ENCODE measurements at regions not wholly inside any gene's neighbourhood (a gene's known extent, or its start where the extent isn't known, plus 50 kb on each side); places are given as distances from the start of the nearest gene placed in this dataset.
A peak's percentile ranks its signal among the peaks of the same experiment; 100 is the strongest.
"Not testable (repeated sequence)": the region's sequence is repeated elsewhere in the genome, so short reads cannot be mapped to it uniquely, and the experiment has no call there.

GRCh38 chr3:5813521-5813920 lies 626.0 kb downstream of the EDEM1 start:
- no peak for DNase-seq

DNA sequence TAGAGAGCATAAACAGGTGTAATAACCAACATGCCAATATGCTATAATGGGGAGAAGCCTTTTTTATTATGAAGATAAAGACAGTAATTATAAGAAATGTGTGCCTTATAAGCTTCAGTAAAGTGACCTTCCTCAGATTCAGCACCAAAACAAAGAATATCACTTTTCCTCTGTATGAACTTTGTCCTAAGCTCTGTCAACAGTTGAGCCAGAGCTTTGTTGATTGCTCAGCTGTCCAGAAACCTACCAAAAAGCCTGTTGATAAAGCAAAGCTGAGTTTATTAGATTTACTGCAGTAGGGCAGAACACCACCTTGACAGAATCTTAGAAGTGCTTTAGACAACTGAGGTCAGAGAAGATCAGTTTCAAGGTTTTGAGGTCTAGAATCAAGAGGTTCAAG lies 635.3 kb downstream of the EDEM1 start:
- no peak for DNase-seq

GRCh38 chr3:5826467-5826866 lies 639.0 kb downstream of the EDEM1 start:
- DNase-seq: no peak

DNA sequence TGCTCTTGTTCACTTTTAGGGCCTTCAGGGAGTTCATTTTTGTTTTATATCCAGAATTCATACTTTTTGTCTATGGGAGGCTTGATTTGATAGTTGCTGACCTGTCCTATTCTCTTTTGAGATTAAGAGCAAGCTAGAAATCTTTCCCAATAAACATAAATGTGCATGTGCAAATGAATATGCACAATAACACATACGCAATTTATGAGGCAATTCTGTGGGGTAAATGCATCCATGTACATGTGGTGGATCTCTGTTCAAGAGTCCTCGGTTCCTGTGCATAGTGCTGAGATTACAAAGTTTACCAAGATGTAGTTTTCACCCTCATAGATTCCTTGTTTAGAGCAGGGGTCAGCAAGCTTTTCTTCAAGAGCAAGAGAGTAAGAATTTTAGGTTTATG lies 640.7 kb downstream of the EDEM1 start:
- no peak for DNase-seq

DNA sequence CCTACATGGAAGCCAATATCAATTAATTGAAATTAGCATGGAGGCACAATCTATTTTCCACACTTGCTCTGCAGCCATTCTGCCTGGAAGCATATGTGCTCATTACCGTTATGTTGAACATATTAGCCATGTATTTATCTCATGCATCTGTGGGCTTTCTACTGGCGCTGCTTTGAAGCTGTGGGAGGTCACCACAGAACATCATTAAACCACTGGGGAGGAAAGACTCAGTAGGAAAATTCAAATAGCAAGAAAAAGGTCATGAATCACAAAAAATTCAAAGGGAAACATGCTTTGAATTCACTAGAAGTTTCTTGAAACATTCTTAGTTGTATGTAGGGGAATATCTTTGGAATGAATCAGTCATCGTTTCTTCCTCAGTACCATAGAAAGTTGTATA lies 652.5 kb downstream of the EDEM1 start:
- peak; percentile 7 for DNase-seq

DNA sequence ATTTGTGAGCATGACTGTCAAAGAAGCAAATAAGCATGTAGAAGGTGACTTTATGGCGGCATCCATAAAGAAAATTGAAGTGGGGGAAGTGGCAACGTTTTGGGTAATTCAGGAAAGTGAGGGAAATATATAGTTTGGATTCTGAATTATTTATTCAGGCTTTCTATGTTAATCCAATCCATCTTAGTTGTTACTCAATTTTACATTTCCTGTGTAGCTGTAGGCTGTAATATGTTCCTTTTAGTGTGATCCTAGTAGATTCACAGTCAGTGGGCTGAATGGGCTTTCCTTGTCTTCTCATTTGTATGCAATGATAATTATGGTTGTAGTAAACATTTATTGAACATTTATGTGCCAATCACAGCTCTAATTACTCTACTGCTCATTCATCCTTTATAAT lies 654.1 kb downstream of the EDEM1 start:
- no peak for DNase-seq

DNA sequence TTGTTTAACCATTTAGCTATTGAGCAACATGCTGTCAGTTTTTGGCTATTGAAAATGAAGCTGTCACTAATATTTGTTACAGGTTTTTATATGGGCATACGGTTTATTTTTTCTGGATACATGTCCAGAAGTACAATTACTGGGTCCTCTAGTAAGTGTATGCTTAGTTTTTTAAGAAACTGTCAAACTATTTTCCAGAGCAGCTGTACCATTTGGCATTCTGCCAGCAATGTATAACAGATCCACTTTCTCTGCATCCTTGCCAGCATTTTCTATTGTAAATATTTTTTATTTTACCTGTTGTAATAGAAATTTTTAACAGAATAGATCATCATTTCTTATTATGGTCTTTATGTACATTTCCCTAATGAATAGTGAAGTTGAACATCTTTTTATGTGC lies 658.8 kb downstream of the EDEM1 start:
- no peak for DNase-seq

GRCh38 chr3:5861151-5861550 lies 673.6 kb downstream of the EDEM1 start:
- DNase-seq: no peak

- no peak for DNase-seq
Measured at GRCh38 chr3:5874931-5875341, 687.4 kb downstream of the EDEM1 start.

DNA sequence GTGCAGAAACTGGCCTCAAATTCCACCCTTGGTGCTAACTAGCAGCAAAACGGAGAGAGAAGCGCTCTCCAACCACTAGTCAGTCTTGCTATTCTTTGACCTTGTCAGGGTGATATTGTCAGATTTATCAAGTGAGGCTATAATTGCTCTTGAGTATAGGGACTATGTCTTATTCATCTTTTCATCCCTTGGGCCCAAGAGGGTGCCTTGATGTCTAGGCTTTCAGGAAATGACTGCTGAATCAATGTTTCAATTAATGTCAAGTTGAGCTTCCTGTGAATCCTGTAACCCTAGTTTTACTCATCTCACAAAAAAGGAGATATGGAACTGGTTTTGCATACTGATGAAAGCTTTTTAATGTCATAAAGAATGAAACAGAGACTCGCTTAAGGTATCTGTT lies 701.3 kb downstream of the EDEM1 start:
- no peak for DNase-seq

DNA sequence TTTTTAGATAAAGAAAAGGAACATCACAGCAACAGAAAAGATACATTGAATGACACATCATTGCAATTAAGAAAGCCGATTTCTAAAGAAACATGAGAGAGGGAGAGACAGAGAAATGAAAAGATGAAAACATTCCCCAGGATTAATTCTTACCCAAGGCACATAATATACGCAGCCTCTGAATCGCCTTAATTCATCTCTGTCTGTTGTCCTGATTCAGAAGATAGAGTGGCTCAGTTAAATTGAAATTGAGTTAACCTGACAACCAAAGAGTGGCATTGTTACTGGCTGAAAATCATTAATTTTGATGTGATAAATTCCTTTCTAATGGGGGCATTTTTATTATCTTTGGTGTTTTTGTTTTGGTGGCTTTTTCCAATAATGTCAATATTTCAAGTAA lies 701.9 kb downstream of the EDEM1 start:
- DNase-seq: no peak

DNA sequence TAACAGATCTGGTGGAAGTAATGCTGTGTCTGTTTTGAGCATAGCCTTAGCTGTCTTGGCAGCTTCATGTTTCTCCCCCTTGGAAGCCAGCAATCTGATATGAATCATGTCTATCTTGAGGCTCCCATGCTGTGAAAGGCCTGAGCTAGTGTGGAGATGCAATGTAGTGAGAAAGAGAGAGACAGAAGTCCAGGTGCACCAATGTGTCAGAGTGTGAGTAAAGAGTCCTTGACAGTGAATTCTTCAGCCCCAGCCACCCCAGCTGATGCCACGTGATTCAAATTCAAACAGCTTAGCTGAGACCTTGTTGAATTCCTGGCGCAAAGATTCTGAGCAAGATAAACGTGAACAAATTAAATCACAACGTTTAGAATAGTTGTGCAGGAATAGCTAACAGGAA lies 704.2 kb downstream of the EDEM1 start:
- DNase-seq: peak; percentile 10

DNA sequence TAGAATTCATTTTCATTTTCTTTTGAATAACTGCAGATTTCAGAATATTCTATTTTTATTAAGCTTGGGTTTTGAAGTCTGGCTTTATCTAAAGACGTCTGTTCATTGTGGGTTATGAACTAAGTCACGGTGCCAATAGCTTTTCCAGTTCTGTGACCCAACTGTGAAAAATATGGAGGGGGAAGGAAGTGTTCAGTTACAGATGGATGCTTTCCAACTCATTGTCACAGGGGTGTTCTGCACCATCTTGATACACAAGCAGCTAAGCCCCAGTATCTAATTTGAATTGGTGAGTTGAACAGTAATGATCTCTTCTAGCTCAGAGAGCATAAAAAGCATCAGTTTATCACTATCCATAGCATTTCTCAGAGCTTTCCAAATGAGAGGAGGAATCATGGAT lies 710.6 kb downstream of the EDEM1 start:
- no peak for DNase-seq

- no peak for DNase-seq
Measured at GRCh38 chr3:5899014-5899761, 711.7 kb downstream of the EDEM1 start.

GRCh38 chr3:5917932-5918331 lies 730.4 kb downstream of the EDEM1 start:
- no peak for DNase-seq

DNA sequence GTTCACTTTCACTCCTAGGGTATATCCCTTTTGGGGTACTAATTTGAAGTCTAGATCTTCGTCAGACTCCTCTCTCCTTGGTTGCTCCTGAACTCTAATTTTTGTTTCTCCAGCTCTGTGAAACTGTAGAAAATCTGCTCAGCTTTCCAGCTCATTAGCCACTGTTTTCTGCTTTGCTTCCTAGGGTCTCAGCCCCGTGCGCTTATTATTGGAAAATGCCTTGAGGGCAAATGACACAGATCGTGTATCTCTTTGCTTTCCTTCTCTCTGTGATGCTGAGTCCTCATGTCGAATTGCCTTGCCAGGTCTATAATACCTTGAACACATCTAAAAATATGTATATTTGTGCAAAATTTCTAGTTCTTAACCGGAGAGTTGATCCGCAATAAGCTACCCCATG lies 731.1 kb downstream of the EDEM1 start:
- DNase-seq: peak; percentile 0

DNA sequence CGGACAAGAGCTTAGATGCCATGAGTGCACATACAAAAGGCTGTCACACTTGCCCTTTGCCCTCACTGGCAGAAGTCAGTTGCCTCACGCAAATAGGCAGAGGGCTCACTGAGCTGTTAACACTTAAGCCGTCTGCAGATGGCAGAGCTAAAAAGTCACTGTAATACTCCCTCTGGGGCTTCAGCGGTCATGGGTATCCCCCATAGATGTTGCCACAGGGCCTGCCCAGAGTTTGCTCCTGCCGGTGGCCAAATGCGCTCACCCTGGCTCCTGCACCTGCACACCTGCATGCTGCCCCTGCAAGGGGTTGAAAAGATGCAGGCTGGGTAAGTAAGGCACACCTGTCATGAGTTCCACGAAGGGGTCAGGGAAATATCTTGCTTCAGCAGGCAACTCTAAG lies 741.5 kb downstream of the EDEM1 start:
- DNase-seq: no peak

GRCh38 chr3:5944061-5944460 lies 756.6 kb downstream of the EDEM1 start:
- not testable (repeated sequence) for DNase-seq

GRCh38 chr3:5948084-5948483 lies 760.6 kb downstream of the EDEM1 start:
- DNase-seq: no peak

DNA sequence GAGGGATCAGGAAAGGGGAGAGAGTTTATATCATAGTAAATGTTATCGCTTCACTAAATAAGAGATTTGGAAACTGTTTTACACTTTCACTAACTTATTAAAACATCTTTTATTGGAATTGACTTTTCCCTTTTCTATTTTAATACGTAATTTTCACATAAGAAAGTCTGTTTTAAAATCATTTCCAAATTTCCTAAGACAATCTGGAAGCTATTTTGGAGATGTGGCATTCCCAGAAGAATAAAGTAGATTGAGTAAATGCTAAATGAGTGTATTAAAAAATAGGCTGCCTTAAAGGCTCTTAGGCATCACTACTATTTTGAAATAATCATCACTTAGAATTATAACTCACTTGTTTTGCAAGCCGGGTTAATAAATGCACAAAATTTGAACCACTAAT lies 763.5 kb downstream of the EDEM1 start:
- DNase-seq: no peak

DNA sequence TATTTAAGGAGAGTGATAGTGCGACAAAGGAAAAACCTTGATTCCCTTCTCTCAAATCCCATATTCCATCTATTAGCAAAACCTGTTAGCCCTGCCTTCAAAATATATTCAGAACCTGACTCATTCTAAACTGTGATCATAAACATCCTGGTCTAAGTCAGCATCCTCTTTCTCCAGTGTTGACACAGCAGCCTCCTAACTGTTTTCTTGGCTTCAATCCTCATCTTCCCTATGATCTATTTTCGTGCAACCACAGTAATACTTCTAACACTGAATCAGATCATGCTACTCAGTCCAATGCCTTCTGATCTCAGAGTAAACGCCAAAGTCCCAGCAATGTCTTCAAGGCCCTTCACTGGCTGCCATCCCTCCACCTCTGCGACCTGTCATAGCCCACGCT lies 785.1 kb downstream of the EDEM1 start:
- no peak for DNase-seq

- DNase-seq: no peak
Measured at GRCh38 chr3:5974630-5975322, 787.3 kb downstream of the EDEM1 start.

DNA sequence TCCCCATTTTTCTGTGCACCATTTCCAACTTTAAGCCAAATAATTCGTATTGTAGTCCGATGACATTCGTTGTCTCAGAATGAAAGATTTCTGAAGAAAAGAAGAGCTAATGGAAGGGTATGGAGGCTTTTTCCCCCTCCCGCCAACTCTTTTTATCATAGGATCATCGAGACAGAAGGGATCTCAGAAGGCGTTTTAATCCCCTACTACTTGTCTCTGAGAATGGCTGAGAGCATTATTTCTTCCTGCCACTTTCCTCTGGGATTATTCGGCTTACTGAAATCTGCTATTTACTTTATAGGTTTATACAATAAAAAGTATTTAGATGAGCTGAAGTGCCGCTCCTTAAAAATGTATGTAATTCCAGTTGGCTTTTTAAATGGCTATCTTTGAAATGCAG lies 789.8 kb downstream of the EDEM1 start:
- no peak for DNase-seq

GRCh38 chr3:5980475-5980874 lies 793.0 kb downstream of the EDEM1 start:
- no peak for DNase-seq
